Neural cell (in vitro differentiated cells): ENCODE measurements at regions not wholly inside any gene's neighbourhood (a gene's known extent, or its start where the extent isn't known, plus 50 kb on each side); places are given as distances from the start of the nearest gene placed in this dataset.

Experiments
- H2AFZ ChIP-seq: fragments of 200-600, 300-800 bp; sonication (generic), shearing (Covaris generic); 2 replicates; pipeline ENCODE4 v1.6.0; 2014; ENCODE audit warnings: low read depth, mild to moderate bottlenecking, antibody characterized with exemption, low read length, moderate library complexity
- H3F3A ChIP-seq: fragments of 200-600 bp; shearing (Covaris generic); 2 replicates; pipeline ENCODE4 v1.6.1; 2016; ENCODE audit warnings: mild to moderate bottlenecking, moderate library complexity, mixed read lengths, antibody characterized with exemption, low read length; ENCODE audit not compliant: insufficient read depth, poor library complexity, severe bottlenecking
- H3K27ac ChIP-seq: fragments of 200-600, 300-800 bp; sonication (generic), shearing (Covaris generic); 2 replicates; pipeline ENCODE4 v1.5.1; 2014; ENCODE audit warnings: mild to moderate bottlenecking, low read length, moderate library complexity
- H3K27me3 ChIP-seq: fragments of 300-800, 200-600 bp; sonication (generic), shearing (Covaris generic); 2 replicates; pipeline ENCODE4 v1.6.0; 2014; ENCODE audit warnings: mild to moderate bottlenecking, low read depth, low read length, moderate library complexity; ENCODE audit not compliant: insufficient read depth
- H3K36me3 ChIP-seq: fragments of 300-800, 200-600 bp; sonication (generic), shearing (Covaris generic); 2 replicates; pipeline ENCODE4 v1.5.1; 2014; ENCODE audit warnings: mild to moderate bottlenecking, antibody characterized with exemption, low read length, moderate library complexity; ENCODE audit not compliant: insufficient read depth
- H3K4me2 ChIP-seq: fragments of 300-800, 200-600 bp; sonication (generic), shearing (Covaris generic); 2 replicates; pipeline ENCODE4 v1.6.0; 2014; ENCODE audit warnings: mild to moderate bottlenecking, low read length
- H3K4me3 ChIP-seq: fragments of 300-800, 200-600 bp; sonication (generic), shearing (Covaris generic); 2 replicates; pipeline ENCODE4 v1.5.1; 2014; ENCODE audit warnings: mild to moderate bottlenecking, low read length, moderate library complexity
- H3K79me2 ChIP-seq: fragments of 200-600 bp; shearing (Covaris generic); replicated peaks from 2 replicates; pipeline ENCODE4 v1.6.0; 2014; ENCODE audit warnings: mild to moderate bottlenecking, low read length, moderate library complexity; ENCODE audit not compliant: insufficient read depth
- H3K9ac ChIP-seq: fragments of 300-800, 200-600 bp; sonication (generic), shearing (Covaris generic); 2 replicates; pipeline ENCODE4 v1.6.1; 2016; ENCODE audit warnings: mild to moderate bottlenecking, low read length, mixed read lengths
- H3K9me2 ChIP-seq: fragments of 200-600 bp; shearing (Covaris generic); 2 replicates; pipeline ENCODE4 v1.6.1; 2016; ENCODE audit warnings: mild to moderate bottlenecking, low read length, mixed read lengths; ENCODE audit not compliant: insufficient read depth
- H3K9me3 ChIP-seq: fragments of 200-600, 300-800 bp; sonication (generic), shearing (Covaris generic); 2 replicates; pipeline ENCODE4 v1.6.1; 2016; ENCODE audit warnings: mild to moderate bottlenecking, mixed run types, low read length, moderate library complexity, mixed read lengths
- H4K20me1 ChIP-seq: fragments of 200-600 bp; shearing (Covaris generic); 2 replicates; pipeline ENCODE4 v1.6.1; 2016; ENCODE audit warnings: mild to moderate bottlenecking, mixed run types; ENCODE audit not compliant: insufficient read depth
- EP300 ChIP-seq: fragments of 450-650 bp; conservative IDR thresholded peaks from 2 replicates; pipeline ENCODE4 v1.6.1; 2014; ENCODE audit warnings: antibody characterized with exemption, mild to moderate bottlenecking, moderate library complexity; ENCODE audit not compliant: poor library complexity, severe bottlenecking
- EZH2 ChIP-seq: fragments of 200-600, 300-800 bp; shearing (Covaris generic), sonication (generic); IDR thresholded peaks from 2 replicates; pipeline ENCODE4 v1.6.1; 2014; ENCODE audit warnings: antibody characterized with exemption, low read length, borderline replicate concordance, mild to moderate bottlenecking; ENCODE audit not compliant: insufficient read depth, poor library complexity, severe bottlenecking
- MXI1 ChIP-seq: fragments of 450-650 bp; conservative IDR thresholded peaks from 2 replicates; pipeline ENCODE4 v1.6.1; 2014; ENCODE audit warnings: antibody characterized with exemption, mild to moderate bottlenecking; ENCODE audit not compliant: poor library complexity, severe bottlenecking
- POLR2AphosphoS5 ChIP-seq: IDR thresholded peaks from 2 replicates; pipeline ENCODE4 v1.6.1; 2012
- RAD21 ChIP-seq: fragments of 450-650 bp; conservative IDR thresholded peaks from 2 replicates; pipeline ENCODE4 v1.6.1; 2014; ENCODE audit warnings: antibody characterized with exemption, mild to moderate bottlenecking, moderate library complexity
- SMC3 ChIP-seq: fragments of 450-650 bp; conservative IDR thresholded peaks from 2 replicates; pipeline ENCODE4 v1.6.1; 2014; ENCODE audit warnings: antibody characterized with exemption, mild to moderate bottlenecking, moderate library complexity; ENCODE audit not compliant: poor library complexity
- TAF1 ChIP-seq: IDR thresholded peaks from 2 replicates; pipeline ENCODE4 v1.6.1; 2012; ENCODE audit warnings: low read depth
- TF ChIP-seq, protein P1 (sequence below): fragments of 450-650 bp; IDR thresholded peaks from 2 replicates; pipeline ENCODE4 v1.5.1; 2014; ENCODE audit warnings: antibody characterized with exemption, mild to moderate bottlenecking, moderate library complexity; ENCODE audit not compliant: poor library complexity, severe bottlenecking
- TF ChIP-seq, protein P2 (sequence below): IDR thresholded peaks from 2 replicates; pipeline ENCODE4 v1.6.1; 2012; ENCODE audit warnings: borderline replicate concordance

DNA sequence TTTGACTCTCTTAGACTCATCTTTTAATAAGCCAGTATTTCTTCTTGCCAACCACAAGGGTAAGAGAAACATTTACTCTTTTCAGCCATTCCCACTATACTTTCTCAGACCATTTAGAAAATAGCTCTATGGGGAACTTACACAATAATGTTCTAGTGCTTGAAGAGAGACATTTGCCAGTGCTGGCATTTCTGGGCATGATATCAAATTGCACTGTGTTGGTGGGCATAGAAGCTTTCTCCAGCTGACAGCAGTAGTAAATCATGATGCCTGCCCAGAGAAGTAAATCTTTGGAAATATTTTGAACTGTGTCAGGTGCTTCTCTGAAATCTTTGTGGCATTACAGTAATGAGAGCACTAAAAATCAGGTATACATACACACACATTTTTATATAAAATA is 346.6 kb downstream of the CBLN2 start:
- H3K4me3 ChIP-seq = no peak overlapping the region
- no peak overlapping the region for H3K4me2 ChIP-seq
- H3K9me3 ChIP-seq = no peaks in the 10 kb centered on the region
- no peaks in the 10 kb centered on the region for H3F3A ChIP-seq
- no peaks in the 10 kb centered on the region for H4K20me1 ChIP-seq
- H2AFZ ChIP-seq = no peak overlapping the region
- no peak overlapping the region for H3K9ac ChIP-seq
- H3K79me2 ChIP-seq = no peaks in the 10 kb centered on the region
- H3K27me3 ChIP-seq = no peaks in the 10 kb centered on the region
- no peaks in the 10 kb centered on the region for H3K9me2 ChIP-seq
- H3K27ac ChIP-seq = no peak overlapping the region
- TF ChIP-seq EZH2 (no peak), MXI1 (no peak), SMC3 (no peak), POLR2AphosphoS5 (no peak), EP300 (no peak), RAD21 (no peak), TAF1 (no peak)
- TF ChIP-seq, protein P1, sequence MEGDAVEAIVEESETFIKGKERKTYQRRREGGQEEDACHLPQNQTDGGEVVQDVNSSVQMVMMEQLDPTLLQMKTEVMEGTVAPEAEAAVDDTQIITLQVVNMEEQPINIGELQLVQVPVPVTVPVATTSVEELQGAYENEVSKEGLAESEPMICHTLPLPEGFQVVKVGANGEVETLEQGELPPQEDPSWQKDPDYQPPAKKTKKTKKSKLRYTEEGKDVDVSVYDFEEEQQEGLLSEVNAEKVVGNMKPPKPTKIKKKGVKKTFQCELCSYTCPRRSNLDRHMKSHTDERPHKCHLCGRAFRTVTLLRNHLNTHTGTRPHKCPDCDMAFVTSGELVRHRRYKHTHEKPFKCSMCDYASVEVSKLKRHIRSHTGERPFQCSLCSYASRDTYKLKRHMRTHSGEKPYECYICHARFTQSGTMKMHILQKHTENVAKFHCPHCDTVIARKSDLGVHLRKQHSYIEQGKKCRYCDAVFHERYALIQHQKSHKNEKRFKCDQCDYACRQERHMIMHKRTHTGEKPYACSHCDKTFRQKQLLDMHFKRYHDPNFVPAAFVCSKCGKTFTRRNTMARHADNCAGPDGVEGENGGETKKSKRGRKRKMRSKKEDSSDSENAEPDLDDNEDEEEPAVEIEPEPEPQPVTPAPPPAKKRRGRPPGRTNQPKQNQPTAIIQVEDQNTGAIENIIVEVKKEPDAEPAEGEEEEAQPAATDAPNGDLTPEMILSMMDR = no peak
- TF ChIP-seq, protein P2, sequence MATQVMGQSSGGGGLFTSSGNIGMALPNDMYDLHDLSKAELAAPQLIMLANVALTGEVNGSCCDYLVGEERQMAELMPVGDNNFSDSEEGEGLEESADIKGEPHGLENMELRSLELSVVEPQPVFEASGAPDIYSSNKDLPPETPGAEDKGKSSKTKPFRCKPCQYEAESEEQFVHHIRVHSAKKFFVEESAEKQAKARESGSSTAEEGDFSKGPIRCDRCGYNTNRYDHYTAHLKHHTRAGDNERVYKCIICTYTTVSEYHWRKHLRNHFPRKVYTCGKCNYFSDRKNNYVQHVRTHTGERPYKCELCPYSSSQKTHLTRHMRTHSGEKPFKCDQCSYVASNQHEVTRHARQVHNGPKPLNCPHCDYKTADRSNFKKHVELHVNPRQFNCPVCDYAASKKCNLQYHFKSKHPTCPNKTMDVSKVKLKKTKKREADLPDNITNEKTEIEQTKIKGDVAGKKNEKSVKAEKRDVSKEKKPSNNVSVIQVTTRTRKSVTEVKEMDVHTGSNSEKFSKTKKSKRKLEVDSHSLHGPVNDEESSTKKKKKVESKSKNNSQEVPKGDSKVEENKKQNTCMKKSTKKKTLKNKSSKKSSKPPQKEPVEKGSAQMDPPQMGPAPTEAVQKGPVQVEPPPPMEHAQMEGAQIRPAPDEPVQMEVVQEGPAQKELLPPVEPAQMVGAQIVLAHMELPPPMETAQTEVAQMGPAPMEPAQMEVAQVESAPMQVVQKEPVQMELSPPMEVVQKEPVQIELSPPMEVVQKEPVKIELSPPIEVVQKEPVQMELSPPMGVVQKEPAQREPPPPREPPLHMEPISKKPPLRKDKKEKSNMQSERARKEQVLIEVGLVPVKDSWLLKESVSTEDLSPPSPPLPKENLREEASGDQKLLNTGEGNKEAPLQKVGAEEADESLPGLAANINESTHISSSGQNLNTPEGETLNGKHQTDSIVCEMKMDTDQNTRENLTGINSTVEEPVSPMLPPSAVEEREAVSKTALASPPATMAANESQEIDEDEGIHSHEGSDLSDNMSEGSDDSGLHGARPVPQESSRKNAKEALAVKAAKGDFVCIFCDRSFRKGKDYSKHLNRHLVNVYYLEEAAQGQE = no peak
- H3K36me3 ChIP-seq = no peaks in the 10 kb centered on the region

DNA sequence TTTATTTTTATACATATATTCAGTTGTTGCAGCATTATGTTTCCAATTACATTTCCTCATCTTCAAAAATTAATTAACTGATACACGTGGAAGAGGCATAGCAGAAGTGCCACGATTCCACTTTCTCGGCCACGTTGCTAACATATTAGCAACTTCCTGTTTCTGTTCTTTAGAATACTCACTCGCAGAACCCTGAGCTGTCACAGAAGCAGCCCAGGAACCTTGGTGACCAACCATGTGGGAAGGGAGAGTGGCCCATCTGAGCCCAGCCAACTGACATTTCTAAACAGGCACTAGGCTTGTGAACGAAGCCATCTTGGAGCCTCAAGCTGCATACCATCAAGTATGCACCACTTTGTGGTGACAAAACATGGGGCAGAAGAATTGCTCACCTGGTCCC is 350.1 kb downstream of the CBLN2 start:
- H3K4me3 ChIP-seq = no peak overlapping the region
- H3K79me2 ChIP-seq = no peaks in the 10 kb centered on the region
- TF ChIP-seq POLR2AphosphoS5 (no peak), EZH2 (no peak), TAF1 (no peak), MXI1 (no peak), EP300 (no peak), SMC3 (no peak), RAD21 (no peak)
- TF ChIP-seq, protein P2 = no peak
- TF ChIP-seq, protein P1 = no peak
- H3K4me2 ChIP-seq = no peak overlapping the region
- no peaks in the 10 kb centered on the region for H3K27me3 ChIP-seq
- no peaks in the 10 kb centered on the region for H3K9me2 ChIP-seq
- no peak overlapping the region for H3K9ac ChIP-seq
- H3K36me3 ChIP-seq = no peaks in the 10 kb centered on the region
- H2AFZ ChIP-seq = no peak overlapping the region
- no peaks in the 10 kb centered on the region for H3F3A ChIP-seq
- no peaks in the 10 kb centered on the region for H3K9me3 ChIP-seq
- H4K20me1 ChIP-seq = no peaks in the 10 kb centered on the region
- no peak overlapping the region for H3K27ac ChIP-seq
